ENCODE measurements at regions not wholly inside any gene's neighbourhood (a gene's known extent, or its start where the extent isn't known, plus 50 kb on each side); places are given as distances from the start of the nearest gene placed in this dataset.
A peak's percentile ranks its signal among the peaks of the same experiment; 100 is the strongest.
"Not testable (repeated sequence)": the region's sequence is repeated elsewhere in the genome, so short reads cannot be mapped to it uniquely, and the experiment has no call there.

DNA sequence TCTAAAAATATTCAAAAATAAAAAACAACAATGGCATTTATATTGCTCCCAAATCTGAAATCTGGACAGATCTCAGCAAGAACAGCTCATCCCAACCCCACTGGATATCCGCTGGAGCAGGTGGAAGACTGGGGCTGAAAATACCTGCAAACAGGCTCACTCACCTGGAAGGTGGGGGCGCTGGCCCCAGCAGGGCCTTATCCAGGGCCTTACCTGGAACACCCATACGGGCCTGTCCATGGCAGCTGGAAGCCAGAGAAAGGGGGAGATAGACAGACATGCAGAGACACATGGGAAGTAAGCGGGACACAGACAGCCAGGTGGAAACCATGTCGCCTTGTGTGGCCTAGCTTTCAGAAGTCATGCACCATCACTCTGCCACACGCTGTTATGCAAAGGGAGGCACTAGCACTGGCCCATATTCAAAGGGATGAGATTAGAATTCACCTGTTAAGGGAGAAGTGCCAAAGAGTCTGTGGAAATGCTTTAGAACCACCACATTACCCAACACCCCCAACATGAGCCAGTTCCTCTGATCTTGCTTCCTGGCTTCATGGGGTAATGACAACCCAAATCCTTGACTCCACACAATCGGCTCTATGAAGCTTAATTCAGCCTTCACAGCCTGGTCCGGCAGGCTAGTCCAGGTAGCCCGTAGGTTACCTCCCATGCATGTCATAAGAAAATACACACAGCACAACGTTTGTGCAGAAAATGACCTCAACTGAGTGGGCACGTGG, 99.0 kb upstream of the CDYL start:
- no peak for DNase-seq (ENCODE audit: low spot score)

DNA sequence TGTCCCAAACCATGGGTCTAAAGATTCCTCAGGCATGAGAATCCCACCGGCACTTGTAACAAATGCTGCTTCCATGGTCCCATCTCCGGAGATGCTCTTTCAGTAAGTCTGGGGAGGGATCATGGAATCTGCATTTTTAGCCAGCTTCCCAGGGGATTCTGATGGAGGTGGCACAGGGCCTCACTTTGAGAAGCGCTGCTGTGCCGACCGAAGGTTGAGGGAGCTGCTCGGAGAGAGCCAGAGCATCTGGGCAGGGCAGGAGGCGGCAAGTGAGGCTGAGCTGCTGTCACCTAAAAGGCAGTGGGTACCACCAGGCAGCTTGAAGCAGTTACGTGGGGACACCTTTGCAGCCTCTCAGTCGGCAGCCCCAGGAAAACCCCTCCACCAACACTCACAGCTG, 100.2 kb upstream of the CDYL start:
- DNase-seq (ENCODE audit: low spot score) = no peak

DNA sequence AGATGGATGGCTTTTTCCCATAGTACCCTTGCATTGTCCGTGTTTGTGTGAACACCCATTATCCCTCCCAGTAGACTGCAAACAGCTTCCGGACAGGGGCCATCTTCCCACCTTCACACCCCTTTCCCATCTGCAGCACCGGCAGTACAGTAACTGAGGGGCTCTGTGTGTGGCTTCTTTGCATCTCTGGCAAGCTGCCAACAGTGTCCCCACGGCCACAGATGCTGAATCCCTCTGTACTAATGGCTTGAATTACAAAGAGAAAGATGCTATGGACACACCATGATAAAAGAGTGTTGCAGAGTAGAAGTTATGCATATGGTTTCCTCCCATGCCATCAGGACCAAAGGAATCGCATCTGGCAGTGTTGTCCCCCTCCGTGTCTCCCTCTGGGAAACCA, 101.1 kb upstream of the CDYL start:
- DNase-seq (ENCODE audit: low spot score) = no peak

DNA sequence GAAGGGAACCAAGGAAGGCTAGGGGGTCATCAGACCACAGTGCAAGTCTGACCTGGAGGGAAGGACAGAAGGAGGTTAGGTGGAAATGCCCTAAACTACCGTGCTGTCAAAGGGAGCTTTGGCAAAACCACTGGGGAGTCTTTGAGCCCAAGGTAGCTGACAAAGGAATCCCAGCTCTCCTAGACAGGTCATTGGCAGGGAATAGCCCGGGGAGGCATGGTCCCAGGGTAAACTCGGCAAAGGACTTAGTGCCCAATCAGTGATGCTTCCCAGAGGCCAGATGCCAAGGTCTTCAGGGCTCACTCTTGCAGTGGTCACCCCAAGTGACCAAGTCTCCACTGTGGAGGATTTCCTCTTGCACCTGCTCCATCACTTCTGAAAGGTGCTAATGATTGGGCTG, 102.3 kb upstream of the CDYL start:
- DNase-seq (ENCODE audit: low spot score) = no peak

DNA sequence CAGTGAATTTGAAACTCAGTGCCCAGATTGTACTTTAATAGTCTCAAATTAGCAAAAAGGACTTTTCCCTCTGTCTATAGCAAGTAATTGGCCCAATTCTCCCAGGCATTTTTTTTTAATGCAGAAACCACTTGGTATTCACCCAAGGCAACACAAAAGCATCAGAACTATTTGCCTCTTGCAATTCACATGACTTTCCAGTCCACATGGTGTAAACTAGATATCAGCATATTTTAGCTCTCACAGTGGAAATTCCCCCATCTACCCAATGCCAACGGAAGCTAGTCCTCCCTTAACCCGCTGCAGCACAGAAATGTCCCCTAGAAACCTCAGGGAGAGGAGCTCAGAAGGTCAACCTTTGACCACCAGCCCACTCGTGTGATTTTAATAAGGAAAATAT, 103.4 kb upstream of the CDYL start:
- no peak for DNase-seq (ENCODE audit: low spot score)

DNA sequence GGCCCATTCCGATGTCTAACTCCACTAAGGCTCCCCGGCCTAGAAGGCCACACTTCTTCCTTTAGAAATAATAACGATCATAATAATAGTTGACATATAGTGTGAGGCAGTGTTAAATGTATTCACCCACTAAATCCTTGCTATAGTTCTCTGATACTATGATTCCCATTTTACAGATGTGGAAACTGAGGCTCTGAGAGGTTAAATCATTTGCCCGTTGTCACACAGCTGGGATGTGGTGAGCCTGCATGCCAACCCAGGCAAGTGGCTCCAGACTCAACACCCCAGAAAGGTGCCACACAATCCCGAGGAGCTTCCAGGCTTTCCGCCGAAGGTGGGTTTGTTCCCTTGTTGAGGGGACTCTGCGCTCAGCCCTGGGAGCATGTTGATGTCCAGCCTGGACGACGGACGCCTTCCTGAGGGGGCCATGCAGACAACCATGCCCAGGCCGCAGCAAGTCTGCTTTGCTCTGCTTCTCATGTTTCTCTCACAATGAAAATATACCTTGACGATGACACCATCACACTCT, 104.6 kb upstream of the CDYL start:
- no peak for DNase-seq (ENCODE audit: low spot score)

DNA sequence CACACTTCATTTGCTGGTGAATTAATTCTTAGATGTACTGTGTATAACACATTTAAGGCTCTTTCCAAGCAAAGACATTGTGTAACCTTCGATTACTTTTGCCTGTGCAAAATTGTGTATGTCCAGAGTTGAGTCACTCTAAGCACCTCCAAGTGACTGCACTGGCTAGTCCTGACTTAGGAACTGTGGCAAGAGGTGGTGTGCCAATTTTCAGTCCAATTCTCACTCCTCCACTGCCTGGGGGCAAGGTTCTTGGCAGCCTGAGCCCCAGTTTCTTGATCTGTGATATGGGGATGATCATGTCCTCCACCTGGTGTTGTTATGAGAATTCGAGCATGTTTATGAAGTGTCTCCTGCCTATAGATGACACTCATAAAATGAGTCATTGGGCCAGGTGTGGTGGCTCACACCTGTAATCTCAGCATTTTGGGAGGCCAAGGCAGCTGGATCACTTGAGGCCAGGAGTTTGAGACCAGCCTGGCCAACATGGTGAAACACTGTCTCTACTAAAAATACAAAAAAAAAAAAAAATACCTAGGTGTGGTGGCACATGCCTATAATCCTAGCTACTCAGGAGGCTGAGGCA, 105.3 kb upstream of the CDYL start:
- no peak for DNase-seq (ENCODE audit: low spot score)

DNA sequence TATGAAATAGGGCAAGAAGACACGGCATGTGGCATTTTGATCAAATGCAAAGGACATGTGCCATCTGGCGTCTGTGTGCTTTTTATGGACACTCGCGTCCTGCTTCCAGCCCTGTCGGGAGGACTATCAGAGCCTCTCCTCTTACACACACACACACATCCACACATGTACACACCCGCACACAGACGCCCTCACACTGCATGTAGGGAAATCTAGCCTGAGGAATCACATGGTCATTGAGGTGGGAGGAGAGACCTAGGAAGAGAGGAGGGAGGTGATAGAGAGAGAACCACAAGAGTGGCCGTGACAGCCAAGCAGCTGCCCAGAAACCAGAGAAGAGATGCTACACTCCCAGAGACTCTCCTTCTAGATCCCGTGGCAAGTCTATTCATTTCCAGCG, 105.9 kb upstream of the CDYL start:
- DNase-seq (ENCODE audit: low spot score) = no peak

DNA sequence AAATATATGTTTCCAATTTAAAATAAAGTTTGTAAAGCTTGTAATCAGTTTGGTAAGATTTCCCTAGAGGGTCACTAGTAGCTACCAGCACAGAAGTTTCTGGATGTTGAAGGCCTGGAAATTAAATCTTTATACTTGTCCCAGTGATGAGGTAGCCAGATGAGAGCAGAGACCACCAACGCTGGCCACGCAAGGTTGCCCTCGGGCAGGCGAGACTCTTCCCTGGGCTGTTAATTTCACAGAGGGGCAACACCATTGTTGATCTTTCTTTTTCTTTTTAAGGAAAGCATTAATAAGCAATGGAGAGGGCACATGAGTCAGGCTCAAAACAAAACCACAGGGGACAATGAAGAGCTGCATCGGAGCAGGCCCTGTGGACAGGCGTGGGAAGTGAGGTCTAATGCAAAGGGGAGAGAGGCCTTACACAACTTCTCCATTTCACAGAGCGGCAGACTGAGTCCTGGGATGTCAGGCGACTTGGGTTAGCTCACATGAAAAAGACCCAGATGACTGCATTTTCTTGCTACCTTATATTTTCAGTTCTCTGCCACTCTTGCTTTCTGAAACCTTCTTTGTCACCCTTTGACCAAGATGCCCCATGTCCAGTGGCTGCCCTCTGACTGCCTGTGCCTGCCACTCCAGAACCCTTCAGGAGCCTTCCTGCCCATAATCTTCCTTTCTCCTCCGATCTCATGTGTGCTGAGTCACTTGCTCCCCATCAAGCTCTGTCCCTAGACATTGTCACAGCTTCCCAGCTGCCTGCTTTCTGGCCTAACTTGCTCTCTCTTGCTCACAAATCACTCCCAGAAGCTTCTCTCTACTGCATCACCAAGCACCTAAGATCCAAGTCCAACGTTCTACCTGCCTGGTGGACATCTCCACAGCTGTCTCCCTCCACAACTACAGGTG, 107.7 kb upstream of the CDYL start:
- no peak for DNase-seq (ENCODE audit: low spot score)

DNA sequence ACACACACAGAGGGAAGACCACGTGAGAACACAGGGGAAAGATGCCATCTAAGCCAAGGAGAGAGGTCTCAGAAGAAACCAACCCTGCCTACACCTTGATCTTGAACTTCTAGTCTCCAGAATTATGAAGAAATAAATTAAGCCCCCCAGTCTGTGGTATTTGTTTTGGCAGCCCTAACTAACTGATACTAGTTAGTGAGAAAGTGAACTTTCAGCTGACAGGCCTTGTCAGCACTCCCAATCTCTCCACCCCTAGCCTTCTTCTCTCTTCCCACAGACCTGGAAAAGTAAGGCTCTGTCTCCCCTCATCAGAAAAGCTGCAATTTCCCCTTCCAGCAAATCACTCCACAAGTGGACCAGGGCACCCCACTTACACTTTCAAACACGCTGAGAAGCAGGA, 108.6 kb upstream of the CDYL start:
- no peak for DNase-seq (ENCODE audit: low spot score)

DNA sequence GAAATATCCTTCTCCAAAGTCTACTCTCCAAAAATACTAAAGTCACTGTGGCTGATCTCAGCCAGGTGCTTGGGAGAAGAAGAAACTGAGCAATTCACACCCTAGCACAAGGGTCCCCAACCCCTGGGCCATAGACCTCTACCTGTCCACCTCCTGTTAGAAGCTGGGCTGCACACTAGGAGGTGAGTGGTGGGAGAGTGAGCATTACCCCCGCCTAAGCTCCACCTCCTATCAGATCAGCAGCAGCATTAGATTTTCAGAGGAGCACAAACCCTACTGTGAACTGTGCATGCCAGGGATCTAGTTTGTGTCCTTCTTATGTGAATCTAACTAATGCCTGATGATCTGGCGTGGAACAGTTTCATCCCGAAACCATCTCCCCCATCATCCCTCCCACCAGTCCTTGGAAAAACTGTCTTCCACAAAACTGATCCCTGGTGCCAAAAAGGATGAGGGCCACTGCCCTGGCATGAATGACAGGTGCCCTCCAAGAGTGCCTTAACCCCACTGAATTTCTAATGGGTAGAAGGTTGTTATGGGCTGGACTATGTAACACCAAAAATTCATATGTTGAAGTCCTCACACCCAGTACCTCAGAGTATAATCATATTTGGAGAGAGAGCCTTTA, 109.2 kb upstream of the CDYL start:
- DNase-seq (ENCODE audit: low spot score) = no peak

DNA sequence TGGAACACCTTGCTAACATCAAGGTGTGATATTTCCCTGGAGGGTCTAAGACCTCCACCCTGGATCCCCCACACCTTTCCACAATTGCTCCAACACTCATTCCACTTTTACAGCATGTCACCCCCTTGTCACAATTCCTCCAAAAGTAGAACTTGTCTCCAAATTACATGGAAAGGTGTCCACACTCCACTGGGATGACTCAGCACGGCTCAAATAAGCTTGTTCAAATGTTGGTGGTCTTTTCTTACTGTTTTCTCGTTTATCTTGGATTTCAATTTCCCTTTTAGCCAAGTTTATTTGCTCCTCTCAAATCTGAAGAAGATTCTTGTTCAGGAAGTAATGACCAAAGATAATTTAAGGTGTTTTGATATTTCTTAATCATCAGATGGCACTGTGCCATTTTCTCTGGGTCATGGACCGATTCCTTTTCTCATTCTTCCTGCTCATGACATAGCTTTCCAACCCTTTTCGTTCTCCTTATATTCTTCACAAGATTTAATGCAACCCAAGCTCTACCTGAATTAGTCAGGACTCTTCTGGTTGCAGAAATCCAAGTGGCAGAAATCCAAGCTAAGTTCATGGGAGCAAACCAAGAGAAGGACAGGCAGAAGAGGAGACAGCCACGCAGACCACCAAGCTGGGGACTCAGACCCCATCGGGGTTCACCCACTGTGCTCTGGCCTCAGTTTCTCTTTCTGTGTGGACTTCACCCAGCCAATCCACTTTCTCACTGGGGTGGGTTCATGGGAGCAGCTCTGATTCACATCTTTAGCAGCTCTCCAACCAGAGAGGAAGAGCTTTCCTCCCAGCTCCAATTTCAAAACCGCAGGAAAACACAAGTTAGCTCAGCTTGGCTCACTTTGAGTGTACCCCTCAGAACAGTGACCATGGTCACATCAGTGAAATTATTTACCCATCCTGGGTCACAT, 110.5 kb upstream of the CDYL start:
- DNase-seq (ENCODE audit: low spot score) = peak; percentile 22

DNA sequence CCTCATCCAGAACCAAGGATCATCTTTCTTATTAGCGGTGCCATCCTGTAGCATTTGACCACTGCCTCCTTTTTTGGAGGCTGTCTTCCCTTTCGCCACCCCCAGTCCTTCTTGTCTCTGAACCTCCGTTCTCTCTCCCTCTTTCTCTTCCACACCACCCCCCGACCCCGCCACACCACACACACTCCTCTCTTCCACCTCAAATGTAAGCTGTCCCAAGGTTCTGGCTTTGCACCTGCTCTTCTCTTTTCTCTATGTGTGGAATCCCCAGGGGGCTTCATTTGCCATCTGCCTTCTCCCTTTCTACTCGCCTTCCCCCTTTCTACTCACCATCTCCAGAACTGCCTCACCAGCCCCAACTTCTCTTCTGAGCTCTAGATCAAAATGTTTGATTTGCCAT, 111.3 kb upstream of the CDYL start:
- DNase-seq (ENCODE audit: low spot score) = no peak

DNA sequence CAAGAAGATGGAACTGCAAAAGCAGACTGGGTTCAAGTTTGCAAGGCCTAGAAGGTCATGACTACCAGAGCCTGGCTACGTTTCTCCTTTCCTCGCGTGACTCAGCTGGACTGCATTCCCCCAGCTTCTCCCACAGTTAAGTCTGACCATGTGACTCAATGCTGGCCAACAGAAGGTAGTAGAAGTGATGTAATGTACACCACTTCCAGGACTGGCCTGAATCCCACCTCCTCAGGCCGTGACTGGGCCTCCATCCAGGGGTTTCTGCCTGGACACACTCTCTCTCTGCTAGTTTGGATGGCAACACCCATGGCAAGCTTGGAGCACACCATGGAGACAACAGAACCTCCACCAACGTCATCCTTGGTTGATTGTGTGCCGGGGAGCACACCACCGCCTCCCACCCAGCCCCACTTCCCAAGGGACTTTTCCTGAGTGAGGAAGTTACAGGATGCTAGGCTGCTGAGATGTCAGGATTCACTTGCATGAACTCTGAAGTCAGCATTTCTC, 112.0 kb upstream of the CDYL start:
- peak; percentile 42 for DNase-seq (ENCODE audit: low spot score)

DNA sequence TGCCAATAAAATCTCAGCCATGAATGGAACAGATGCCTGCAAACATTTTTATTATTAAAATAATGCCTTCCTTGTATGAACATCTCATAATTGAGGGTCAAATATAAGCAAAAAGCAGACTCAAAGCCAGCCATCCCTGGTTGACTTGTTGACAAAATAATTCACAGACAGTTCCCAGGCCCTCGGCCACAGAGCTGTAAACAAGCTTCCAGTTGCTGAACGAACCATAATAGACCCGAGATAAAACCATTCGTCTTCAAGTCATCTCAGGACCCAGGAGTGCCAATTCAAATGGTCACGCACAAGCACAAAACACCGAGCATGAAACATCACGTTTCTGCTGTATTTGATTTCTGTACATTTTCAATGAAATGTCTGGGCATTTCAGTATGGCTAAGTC, 113.3 kb upstream of the CDYL start:
- no peak for DNase-seq (ENCODE audit: low spot score)

DNA sequence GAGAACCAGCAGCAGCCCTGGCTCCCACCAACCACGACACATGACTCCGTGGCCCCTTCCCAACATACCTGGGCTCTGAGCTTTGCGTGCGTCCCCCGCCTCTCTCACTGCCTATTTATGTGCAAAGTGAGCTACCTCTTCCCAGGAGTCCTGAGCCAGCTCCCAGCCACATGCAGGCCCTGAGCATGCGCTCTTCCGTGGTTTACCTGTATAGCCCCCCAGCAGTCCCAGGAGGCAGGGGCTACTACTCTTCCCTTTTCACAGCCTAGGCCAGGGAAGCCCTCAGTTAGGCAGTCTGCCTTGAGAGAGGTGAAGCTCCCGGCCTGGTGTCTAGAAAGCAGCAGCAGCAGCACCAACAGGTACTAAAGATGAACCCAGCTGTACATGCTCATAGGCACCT, 114.8 kb upstream of the CDYL start:
- no peak for DNase-seq (ENCODE audit: low spot score)

DNA sequence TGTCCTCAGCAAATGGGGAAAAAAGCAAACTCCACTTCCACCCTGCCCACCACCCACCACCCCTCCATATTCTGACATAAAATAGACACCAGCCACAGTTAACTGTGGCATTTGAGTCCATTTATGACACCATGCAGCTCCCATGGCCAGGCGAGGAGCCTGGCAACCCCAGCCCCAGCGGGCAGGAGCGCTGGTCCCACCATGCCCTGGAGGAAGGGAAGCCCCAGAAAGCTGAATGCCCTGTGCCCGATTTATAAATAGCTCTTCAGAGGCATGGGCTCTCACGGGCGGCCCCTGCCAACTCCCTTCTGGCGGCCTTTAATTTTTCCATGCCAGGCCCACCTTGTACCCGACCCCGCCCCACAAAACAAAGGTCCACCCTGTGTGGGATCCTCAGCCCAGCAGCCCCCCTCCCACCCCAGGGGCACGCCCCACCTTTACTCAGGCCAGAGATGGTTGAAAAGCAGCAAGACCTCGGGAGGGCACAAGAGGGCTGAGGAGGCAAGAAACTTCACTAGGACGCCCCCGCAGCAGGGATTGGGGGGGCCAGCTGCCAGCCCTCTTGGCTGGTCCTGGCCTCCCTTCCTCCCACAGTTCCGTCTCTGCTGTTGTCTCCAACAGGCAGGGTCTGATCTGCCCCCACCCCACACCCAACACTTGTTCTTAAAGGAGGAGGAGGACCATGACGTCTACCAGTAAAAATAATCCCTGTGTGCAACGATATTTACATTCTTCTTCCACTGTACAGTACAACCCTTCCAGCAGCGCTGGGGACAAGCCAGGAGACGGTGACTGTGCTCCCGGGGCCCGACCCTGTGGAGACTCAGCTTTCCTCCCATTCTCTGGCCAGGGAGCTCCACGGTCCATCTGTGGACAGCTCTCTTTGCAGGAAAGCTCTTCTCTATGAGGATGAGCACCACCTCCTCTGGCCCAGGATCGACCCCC, 115.6 kb upstream of the CDYL start:
- no peak for DNase-seq (ENCODE audit: low spot score)

DNA sequence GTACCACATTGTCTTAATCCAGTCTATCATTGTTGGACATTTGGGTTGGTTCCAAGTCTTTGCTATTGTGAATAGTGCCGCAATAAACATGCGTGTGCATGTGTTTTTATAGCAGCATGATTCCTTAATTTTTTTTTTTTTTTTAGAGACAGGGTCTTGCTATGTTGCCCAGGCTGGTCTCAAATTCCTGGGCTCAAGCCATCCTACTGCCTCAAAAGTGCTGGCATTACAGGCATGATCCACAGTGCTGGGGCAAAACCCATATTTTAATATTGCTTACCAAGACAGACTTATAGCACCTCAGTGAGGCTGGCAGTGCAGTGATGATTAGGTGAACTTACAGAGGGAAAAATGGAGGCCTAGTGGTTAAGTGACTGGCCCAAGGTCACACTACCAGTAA, 116.5 kb upstream of the CDYL start:
- DNase-seq (ENCODE audit: low spot score) = not testable (repeated sequence)

DNA sequence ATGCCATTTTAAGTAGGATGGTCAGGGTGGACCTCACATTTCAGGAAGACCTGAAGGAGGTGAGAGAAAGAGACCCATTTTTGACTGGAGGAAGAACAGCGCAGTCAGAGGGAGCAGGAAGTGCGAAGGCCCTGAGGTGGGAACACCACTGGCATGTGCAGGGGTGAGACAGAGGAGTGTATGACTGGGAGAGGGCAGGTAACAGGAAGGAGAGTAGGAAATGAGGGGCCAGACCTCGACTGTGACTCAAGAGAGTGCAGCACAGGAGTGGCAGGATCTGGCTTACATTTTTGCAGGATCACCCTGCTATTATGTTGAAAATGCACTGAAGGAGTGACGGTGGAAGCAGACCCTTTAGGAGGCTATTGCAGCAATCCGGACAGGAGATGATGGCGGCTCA, 117.7 kb upstream of the CDYL start:
- DNase-seq (ENCODE audit: low spot score) = no peak

DNA sequence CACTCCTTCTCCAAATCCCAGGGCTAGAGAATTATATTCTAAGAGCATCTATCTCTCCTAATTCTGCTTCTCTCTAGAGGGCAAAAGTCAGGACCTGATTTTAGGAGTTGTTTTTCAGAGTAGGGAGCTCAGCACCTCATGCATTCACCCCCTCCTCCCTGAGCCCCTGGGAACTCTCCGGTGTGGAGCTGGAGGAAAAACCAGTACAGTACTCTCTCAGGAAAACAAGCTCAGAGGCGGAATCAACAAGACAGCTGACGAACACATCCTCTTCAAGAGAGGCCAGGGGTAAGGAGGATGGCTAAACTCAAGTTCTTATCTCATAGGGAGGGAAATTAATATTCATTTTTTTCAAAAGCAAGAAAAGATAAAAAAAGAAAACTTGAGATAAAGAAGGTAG, 120.1 kb upstream of the CDYL start:
- DNase-seq (ENCODE audit: low spot score) = no peak

Measured in kidney tubule cell (primary cell).